ENCODE measurements at regions not wholly inside any gene's neighbourhood (a gene's known extent, or its start where the extent isn't known, plus 50 kb on each side); places are given as distances from the start of the nearest gene placed in this dataset.
A peak's percentile ranks its signal among the peaks of the same experiment; 100 is the strongest.
"Not testable (repeated sequence)": the region's sequence is repeated elsewhere in the genome, so short reads cannot be mapped to it uniquely, and the experiment has no call there.

DNA sequence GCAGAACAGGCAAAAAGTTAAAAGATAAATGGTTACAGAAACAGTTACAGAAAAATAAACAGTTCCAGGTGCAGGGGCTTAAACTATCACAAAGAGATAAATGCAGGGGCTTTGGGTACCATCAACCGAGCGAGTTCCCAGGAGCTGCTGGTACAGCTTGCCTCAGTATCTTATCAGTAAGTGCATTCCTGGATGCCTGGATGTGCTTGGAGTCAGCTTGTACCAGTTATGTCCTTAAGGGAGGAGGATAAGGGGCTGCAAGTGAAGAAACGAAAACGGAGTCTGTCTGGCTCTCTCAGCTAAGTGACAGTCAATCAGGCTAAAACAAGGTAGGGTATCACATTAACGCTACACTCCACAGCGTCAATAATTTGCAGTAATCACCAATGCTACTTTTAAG is 79.3 kb upstream of the GRIN2A start:
- not testable (repeated sequence) for H3K36me3 Mint-ChIP-seq, H3K27me3 Mint-ChIP-seq, H3K9me3 Mint-ChIP-seq, H3K27ac Mint-ChIP-seq
- peak overlapping the region in 1 of 4 donors; percentile 25 for H3K4me3 Mint-ChIP-seq
- peaks cover 20 to 28% (median 22%) of the 10 kb centered on the region in 3 donors for H3K4me1 Mint-ChIP-seq

DNA sequence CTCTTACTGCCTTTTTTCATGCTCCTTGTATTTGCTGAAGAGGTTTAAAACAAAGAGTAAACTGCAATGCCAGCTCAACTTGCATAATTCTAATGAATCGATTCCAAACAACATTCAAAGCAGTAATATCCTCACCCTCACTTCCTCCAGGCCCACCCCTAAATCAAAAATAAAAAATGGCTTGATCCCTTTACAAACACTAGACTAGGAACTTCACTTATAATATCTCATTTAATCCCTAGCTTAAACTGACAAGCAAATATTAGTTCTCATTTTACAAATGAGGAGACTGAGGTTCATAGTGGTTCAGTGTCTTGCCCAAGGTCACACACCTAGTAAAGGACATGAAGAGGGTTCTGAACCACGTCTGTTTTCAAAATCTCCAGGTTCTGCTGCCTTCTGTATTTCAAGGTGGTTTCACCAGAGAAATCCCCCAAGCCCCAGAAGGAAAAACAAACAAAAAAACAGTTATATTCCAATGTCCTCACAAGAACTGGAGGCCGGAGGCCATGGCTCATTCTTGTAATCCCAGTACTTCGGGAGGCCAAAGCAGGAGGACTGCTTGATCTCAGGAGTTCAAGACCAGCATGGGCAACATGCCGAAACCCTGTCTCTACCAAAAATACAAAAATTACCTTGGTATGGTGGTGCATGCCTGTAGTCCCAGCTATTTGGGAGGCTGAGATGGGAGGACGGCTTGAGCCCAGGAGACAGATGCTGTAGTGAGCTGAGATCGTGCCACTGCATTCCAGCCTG is 80.3 kb upstream of the GRIN2A start:
- no peaks in the 10 kb centered on the region for H3K9me3 Mint-ChIP-seq
- peaks cover 15 to 26% (median 18%) of the 10 kb centered on the region in 3 donors for H3K4me1 Mint-ChIP-seq
- no peaks in the 10 kb centered on the region for H3K27me3 Mint-ChIP-seq
- no peak overlapping the region for H3K4me3 Mint-ChIP-seq
- H3K27ac Mint-ChIP-seq = no peak overlapping the region
- H3K36me3 Mint-ChIP-seq = no peaks in the 10 kb centered on the region

DNA sequence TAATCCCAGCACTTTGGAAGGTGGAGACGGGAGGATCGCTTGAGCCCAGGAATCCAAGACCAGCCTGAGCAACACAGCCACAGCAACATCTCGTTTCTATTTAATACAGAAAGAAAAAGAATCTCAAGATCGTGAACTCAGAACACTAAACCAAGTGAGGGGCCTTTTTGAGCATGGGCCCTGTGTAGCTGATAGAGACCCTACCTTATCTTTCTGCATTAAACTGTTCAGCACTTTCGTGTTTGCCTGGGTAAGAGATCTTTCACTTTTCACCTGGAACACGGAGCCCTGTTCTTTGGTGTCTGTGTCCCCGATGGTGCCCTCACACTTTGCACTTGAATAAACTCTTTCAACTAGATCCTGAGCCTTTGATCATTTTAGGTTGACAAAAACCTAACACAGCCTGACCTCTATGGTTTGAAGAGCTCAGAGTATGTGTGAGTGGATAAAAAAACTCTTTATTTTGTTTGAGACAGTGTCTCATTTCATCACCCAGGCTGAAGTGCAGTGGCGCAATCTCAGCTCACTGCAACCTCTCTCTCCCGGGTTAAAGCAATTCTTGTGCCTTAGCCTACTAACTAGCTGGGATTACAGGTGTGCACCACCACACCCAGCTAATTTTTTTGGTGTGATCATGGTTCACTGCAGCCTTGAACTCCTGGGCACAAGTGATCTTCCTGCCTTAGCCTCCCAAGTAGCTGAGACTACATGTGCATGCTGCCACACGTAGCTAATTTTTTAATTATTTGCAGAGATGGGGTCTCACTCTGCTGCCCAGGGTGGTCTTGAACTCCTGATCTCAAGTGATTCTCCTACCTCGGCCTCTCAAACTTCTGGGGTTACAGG is 83.8 kb upstream of the GRIN2A start:
- Mint-ChIP-seq H3K27ac (no peak overlapping the region), H3K27me3 (no peaks in the 10 kb centered on the region), H3K36me3 (no peaks in the 10 kb centered on the region), H3K4me3 (peak overlapping the region in 1 of 4 donors; percentile 74), H3K9me3 (peaks cover 0 to 3% (median 2%) of the 10 kb centered on the region in 3 donors), H3K4me1 (peaks cover 3 to 6% (median 5%) of the 10 kb centered on the region in 3 donors)

DNA sequence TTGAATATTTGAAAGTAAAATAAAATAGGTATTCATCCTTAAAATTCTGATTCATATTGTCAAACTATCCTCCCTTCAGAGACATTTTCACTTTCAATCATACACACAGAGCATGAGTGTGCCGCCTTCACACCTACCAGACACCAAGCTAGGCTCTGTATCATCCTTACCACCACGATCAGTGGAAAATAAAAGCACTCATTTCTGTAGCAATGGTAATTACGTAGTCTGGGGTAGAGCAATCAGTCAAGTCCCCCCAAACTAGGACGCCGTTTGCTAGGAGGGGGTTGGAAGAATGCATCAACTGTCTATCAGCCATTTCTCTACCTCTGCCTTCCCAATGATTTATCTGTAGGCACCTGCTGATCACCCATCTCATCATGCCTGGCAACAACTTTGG is 84.6 kb upstream of the GRIN2A start:
- no peaks in the 10 kb centered on the region for H3K27me3 Mint-ChIP-seq
- H3K4me1 Mint-ChIP-seq = peaks cover 3 to 6% (median 5%) of the 10 kb centered on the region in 3 donors
- peak overlapping the region in 1 of 3 donors; percentile 58 for H3K27ac Mint-ChIP-seq
- no peaks in the 10 kb centered on the region for H3K36me3 Mint-ChIP-seq
- no peak overlapping the region for H3K4me3 Mint-ChIP-seq
- peaks cover 0 to 3% (median 2%) of the 10 kb centered on the region in 3 donors for H3K9me3 Mint-ChIP-seq

- no peak overlapping the region for H3K4me3 Mint-ChIP-seq
- H3K4me1 Mint-ChIP-seq = peaks cover 3 to 6% (median 4%) of the 10 kb centered on the region in 3 donors
- no peak overlapping the region for H3K27ac Mint-ChIP-seq
Observed at GRCh38 chr16:10269632-10270031, 87.4 kb upstream of the GRIN2A start.

DNA sequence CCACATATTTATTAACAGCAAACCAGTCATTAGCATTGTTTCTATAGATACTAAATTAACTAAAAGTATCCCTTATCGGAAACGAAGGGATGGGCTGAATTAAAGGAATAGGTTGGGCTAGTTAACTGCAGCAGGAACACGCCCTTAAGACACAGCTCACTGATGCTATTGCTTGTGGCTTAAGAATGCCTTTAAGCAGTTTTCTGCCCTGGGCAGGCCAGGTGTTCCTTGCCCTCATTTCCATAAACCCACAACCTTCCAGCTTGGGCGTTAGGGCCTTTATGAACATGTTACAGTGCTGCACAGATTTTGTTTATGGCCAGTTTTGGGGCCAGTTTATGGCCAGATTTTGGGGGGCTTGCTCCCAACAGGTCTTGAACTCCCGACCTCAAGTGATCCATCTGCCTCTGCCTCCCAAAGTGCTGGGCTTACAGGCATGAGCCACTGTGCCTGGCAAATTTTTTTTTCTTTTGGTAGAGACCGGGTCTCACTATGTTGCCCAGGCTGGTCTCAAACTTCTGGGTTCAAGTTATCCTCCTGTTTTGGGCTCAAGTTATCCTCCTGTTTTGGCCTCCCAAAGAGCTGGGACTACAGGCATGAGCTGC is 90.1 kb upstream of the GRIN2A start:
- not testable (repeated sequence) for H3K27ac Mint-ChIP-seq, H3K4me3 Mint-ChIP-seq, H3K36me3 Mint-ChIP-seq, H3K27me3 Mint-ChIP-seq, H3K9me3 Mint-ChIP-seq
- peaks cover 10 to 15% (median 14%) of the 10 kb centered on the region in 3 donors for H3K4me1 Mint-ChIP-seq

More at GRCh38 chr16:10269632-10270031, 87.4 kb upstream of the GRIN2A start:
- H3K36me3 Mint-ChIP-seq = no peaks in the 10 kb centered on the region
- H3K27me3 Mint-ChIP-seq = peaks cover 1% of the 10 kb centered on the region
- peaks cover 0 to 4% (median 3%) of the 10 kb centered on the region in 3 donors for H3K9me3 Mint-ChIP-seq

DNA sequence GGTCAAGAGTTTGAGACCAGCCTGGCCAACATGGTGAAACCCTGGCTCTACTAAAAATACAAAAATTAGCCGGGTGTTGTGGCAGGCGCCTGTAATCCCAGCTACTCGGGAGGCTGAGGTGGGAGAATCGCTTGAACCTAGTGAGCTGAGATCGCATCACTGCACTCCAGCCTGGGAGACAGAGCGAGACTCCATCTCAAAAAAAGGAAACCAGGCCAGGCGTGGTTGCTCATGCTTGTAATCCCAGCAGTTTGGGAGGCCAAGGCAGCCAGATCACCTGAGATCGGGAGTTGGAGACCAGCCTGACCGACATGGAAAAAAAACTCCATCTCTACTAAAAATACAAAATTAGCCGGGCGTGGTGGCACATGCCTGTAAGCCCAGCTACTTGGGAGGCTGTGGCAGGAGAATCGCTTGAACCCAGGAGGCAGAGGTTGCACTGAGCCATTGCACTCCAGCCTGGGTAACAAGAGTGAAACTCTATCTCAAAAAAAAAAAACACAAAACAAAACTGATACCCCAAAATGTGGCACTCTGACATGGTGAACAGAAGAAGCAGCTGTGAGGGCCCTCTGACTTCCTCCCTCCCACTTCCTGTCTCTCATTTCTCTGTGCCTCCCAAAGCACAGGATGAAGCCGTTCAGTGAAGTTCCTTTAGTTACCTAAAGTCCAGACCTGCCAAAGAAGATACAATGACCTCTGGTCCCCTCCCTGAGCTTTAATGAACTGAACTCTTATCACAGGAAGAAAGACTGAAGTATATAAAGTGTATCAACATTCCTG is 93.2 kb upstream of the GRIN2A start:
- not testable (repeated sequence) for H3K36me3 Mint-ChIP-seq, H3K27me3 Mint-ChIP-seq, H3K9me3 Mint-ChIP-seq
- H3K4me3 Mint-ChIP-seq = peak overlapping the region in 3 of 4 donors; percentile 55 to 88 (median 81)
- H3K27ac Mint-ChIP-seq = peak overlapping the region; percentile 6 to 96 (median 60)
- peaks cover 12 to 17% (median 14%) of the 10 kb centered on the region in 3 donors for H3K4me1 Mint-ChIP-seq

DNA sequence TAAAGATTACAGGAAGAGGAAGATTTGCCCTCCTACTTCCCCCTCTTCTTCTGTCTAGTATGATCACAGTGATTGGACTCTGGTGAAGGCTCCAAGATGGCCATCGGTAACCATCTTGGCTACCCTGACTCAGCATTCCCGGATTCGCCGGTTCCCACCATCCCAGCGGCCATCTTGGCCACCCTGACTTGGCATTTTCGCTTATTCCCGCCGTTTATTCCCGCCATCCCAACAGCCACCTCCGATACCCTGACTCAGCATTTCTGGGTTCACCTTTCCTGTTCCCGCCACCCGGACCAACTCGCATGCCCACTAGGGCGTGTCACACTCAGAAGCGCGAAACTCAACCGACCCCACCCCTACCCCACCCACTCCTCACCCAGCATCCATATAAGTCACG is 95.4 kb upstream of the GRIN2A start:
- Mint-ChIP-seq H3K27ac (no peak overlapping the region), H3K27me3 (peaks cover 1% of the 10 kb centered on the region), H3K4me3 (no peak overlapping the region), H3K36me3 (no peaks in the 10 kb centered on the region), H3K9me3 (peaks cover 0 to 6% (median 5%) of the 10 kb centered on the region in 3 donors), H3K4me1 (peaks cover 12 to 21% (median 14%) of the 10 kb centered on the region in 3 donors)

- no peaks in the 10 kb centered on the region for H3K36me3 Mint-ChIP-seq
Observed at GRCh38 chr16:10280262-10281170, 98.3 kb upstream of the GRIN2A start.

DNA sequence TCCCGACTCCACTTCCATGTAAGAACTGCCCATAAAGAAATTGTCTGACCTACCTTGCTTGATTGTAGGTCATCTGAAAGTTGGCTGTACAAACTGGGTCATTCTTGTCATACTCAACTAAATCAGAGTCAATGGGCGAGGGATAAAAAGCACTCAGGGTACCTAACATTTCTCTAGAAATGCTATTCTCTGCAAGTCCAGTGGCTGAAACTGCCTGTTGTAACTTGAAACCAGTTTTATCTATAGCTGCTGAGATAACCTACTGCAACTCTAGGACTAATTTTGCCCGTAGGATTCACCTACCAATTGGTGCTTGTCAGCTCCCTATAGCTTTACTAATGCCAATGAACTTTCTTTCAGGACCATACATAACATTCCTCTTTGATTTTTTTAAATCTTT is 100.1 kb upstream of the GRIN2A start:
- H3K27me3 Mint-ChIP-seq = no peaks in the 10 kb centered on the region
- no peak overlapping the region for H3K4me3 Mint-ChIP-seq
- H3K36me3 Mint-ChIP-seq = no peaks in the 10 kb centered on the region
- H3K27ac Mint-ChIP-seq = no peak overlapping the region
- peaks cover 0 to 6% (median 4%) of the 10 kb centered on the region in 3 donors for H3K4me1 Mint-ChIP-seq
- peaks cover 0 to 6% (median 3%) of the 10 kb centered on the region in 3 donors for H3K9me3 Mint-ChIP-seq

More at GRCh38 chr16:10280262-10281170, 98.3 kb upstream of the GRIN2A start:
- Mint-ChIP-seq H3K27ac (no peak overlapping the region), H3K4me3 (no peak overlapping the region), H3K27me3 (no peaks in the 10 kb centered on the region), H3K9me3 (peaks cover 0 to 6% (median 5%) of the 10 kb centered on the region in 3 donors), H3K4me1 (peaks cover 8 to 18% (median 10%) of the 10 kb centered on the region in 3 donors)

DNA sequence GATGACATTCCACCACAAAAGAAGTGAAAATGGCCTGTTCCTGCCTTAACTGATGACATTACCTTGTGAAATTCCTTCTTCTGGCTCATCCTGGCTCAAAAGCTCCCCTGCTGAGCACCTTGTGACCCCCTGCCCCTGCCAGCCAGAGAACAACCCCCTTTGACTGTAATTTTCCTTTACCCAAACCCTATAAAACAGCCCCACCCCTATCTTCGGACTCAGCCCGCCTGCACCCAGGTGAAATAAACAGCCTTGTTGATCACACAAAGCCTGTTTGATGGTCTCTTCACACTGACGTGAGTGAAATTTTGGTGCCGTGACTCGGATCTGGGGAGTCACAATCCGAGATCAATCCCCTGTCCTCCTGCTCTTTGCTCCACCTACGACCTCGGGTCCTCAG is 101.0 kb upstream of the GRIN2A start:
- H3K4me1 Mint-ChIP-seq, H3K9me3 Mint-ChIP-seq, H3K27me3 Mint-ChIP-seq, H3K36me3 Mint-ChIP-seq, H3K27ac Mint-ChIP-seq, H3K4me3 Mint-ChIP-seq: not testable (repeated sequence)

DNA sequence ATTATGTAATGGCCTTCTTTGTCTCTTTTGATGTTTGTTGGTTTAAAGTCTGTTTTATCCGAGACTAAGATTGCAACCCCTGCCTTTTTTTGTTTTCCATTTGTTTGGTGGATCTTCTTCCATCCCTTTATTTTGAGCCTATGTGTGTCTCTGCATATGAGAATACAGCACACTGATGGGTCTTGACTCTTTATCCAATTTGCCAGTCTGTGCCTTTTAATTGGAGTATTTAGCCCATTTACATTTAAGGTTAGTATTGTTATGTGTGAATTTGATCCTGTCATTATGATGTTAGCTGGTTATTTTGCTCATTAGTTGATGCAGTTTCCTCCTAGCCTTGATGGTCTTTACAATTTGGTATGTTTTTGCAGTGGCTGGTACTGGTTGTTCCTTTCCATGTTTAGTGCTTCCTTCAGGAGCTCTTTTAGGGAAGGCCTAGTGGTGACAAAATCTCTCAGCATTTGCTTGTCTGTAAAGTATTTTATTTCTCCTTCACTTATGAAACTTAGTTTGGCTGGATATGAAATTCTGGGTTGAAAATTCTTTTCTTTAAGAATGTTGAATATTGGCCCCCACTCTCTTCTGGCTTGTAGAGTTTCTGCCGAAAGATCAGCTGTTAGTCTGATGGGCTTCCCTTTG is 95.3 kb upstream of the ATF7IP2 start:
- H3K36me3 Mint-ChIP-seq, H3K4me3 Mint-ChIP-seq, H3K4me1 Mint-ChIP-seq, H3K27me3 Mint-ChIP-seq: not testable (repeated sequence)
- peak overlapping the region in 1 of 3 donors; percentile 83 for H3K27ac Mint-ChIP-seq
- peaks cover 3 to 16% (median 15%) of the 10 kb centered on the region in 3 donors for H3K9me3 Mint-ChIP-seq

DNA sequence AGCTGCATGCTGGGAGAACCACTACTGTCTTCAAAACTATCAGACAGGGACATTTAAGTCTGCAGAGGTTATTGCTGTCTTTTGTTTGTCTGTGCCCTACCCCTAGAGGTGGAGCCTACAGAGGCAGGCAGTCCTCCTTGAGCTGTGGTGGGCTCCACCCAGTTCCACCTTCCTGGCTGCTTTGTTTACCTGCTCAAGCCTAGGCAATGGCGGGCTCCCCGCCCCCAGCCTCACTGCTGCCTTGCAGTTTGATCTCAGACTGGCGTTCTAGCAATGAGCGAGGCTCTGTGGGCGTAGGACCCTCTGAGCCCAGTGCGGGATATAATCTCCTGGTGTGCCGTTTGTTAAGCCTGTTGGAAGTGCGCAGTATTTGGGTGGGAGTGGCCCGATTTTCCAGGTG is 93.7 kb upstream of the ATF7IP2 start:
- peaks cover 3 to 16% (median 15%) of the 10 kb centered on the region in 3 donors for H3K9me3 Mint-ChIP-seq
- not testable (repeated sequence) for H3K27ac Mint-ChIP-seq, H3K4me3 Mint-ChIP-seq, H3K27me3 Mint-ChIP-seq, H3K36me3 Mint-ChIP-seq
- H3K4me1 Mint-ChIP-seq = peaks cover 8 to 19% (median 16%) of the 10 kb centered on the region in 3 donors

Data from IgD-negative memory B cell (primary cell).